Adipocyte (in vitro differentiated cells): ENCODE measurements at regions not wholly inside any gene's neighbourhood (a gene's known extent, or its start where the extent isn't known, plus 50 kb on each side); places are given as distances from the start of the nearest gene placed in this dataset.
A peak's percentile ranks its signal among the peaks of the same experiment; 100 is the strongest.

Experiments
- DNase-seq: peaks from one replicate; pipeline ENCODE4 v3.0.0-alpha.2; 2015; ENCODE audit warnings: low read depth
- H3K27me3 ChIP-seq: replicated peaks from 2 replicates; pipeline ENCODE4 v1.7.0; 2013; ENCODE audit warnings: mild to moderate bottlenecking, low read length, moderate library complexity; ENCODE audit not compliant: control insufficient read depth, insufficient read depth
- H3K36me3 ChIP-seq: 2 replicates; pipeline ENCODE4 v1.7.0; 2013; ENCODE audit warnings: low read length, mild to moderate bottlenecking, moderate library complexity; ENCODE audit not compliant: control insufficient read depth, insufficient read depth, severe bottlenecking
- H3K4me1 ChIP-seq: 2 replicates; pipeline ENCODE4 v1.7.0; 2013; ENCODE audit warnings: mild to moderate bottlenecking, low read length, moderate library complexity; ENCODE audit not compliant: control insufficient read depth, insufficient read depth
- H3K4me3 ChIP-seq: 2 replicates; pipeline ENCODE4 v1.7.0; 2013; ENCODE audit warnings: mild to moderate bottlenecking, low read length, moderate library complexity
- H3K9ac ChIP-seq: 2 replicates; pipeline ENCODE4 v1.7.0; 2013; ENCODE audit warnings: mild to moderate bottlenecking, low read length, moderate library complexity
- H3K9me3 ChIP-seq: 2 replicates; pipeline ENCODE4 v1.7.0; 2013; ENCODE audit warnings: mild to moderate bottlenecking, low read length, moderate library complexity; ENCODE audit not compliant: control insufficient read depth

DNA sequence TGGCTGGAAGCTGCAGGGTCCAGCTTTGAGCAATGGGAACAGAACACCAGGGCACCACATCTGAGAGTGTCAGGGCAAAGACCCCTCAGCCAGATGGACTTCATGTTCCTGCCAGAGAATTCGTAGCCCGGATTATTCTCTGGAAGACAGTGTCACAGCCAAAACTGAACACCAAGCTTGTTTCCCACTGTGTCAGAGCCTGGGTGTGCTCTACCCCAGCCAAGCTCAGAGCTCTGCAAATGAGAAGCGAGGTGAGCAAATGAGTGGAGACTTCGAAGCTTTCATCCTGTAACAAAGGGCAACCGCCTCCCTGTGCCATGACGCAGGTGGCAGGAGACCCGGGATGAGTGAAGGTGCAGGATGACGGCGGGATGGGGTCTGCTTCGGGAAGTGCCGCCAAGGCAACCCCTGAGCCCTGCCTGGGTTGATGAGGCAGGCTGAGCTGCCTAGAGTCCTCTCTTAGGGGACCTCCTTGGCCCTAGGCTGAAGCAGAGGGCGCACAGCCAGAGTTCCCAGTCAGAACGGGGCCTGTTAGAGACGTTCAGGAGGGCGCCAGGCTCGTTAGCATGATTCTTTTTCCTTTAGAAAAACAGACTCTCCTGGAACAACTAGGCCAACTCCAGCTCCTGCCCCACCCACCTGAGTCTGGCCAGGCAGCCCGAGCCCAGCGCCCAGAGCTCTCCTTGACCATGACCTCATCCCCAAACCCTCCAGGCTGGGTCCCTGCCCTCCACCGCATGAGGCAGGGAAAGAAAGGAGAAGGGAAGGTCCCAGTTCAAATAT, 187.7 kb downstream of the SOD2 start:
- no peak overlapping the region for H3K9ac ChIP-seq

DNA sequence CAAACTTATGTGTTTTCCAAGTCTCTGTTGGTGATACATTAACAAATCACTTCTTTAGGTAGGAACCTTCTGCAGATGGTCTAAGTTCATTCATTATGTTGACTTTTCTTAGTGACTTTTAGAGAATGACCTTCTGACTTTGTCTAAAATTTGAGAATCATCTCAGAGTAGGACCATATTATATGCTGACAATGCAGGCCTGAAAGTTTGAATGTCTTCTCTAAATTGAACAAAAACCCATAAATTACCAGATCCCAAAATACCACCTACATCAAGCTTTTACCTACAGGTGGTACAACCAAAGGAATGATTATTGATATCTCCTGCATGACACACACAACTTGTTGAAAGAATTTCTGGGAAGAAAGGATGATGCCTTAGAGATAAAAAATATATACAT, 191.5 kb downstream of the SOD2 start:
- DNase-seq, result no peak
- no peaks in the 10 kb centered on the region for H3K36me3 ChIP-seq
- H3K27me3 ChIP-seq, result peaks cover 5% of the 10 kb centered on the region
- no peaks in the 10 kb centered on the region for H3K4me1 ChIP-seq
- H3K9me3 ChIP-seq, result peaks cover 17% of the 10 kb centered on the region
- H3K9ac ChIP-seq, result no peak overlapping the region
- H3K4me3 ChIP-seq, result no peak overlapping the region

More for the DNA sequence above, 187.7 kb downstream of the SOD2 start:
- Histone ChIP-seq H3K9me3 (no peaks in the 10 kb centered on the region), H3K36me3 (no peaks in the 10 kb centered on the region), H3K27me3 (peaks cover 5% of the 10 kb centered on the region), H3K4me1 (no peaks in the 10 kb centered on the region), H3K4me3 (no peak overlapping the region)
- DNase-seq, result no peak

DNA sequence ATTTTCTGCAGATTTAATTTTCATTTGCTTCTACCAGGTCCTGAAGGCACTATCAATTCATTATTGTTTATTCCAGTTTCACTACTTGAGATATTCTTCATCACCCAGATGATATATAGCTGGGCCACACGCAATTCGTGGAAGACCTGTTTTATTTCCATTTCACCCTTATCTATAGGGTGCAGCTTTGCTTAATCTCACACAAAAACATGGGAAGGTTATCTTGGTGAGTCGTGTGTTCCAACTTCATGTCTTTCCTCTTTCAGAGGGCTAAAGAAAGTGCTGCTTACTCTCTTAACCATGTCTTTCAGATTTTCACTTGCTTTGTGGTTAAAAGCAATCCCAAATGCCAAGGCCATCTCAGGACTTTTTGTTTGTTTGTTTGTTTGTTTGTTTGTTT, 194.0 kb downstream of the SOD2 start:
- Histone ChIP-seq H3K9me3 (peaks cover 17% of the 10 kb centered on the region), H3K9ac (no peak overlapping the region), H3K4me3 (no peak overlapping the region), H3K4me1 (peaks cover 11% of the 10 kb centered on the region), H3K27me3 (no peaks in the 10 kb centered on the region), H3K36me3 (no peaks in the 10 kb centered on the region)
- DNase-seq, result no peak

DNA sequence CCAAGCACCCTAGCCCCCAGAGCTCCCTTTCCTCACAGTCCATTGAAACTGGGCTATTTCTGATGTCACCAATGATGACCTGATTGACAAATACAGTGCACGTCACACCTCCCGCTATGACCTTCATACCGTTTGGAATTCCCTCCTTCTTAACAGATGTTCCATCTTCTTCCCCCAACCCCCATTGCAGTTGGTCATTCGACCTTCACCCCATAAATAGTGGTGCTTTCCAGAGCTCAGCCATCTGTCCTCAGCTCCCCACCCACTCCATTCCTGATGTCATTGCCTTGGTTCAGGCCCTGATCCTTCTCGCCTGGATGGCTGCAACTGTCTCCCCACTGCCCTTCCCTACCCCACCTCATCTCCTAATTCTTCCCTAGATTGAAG, 198.5 kb downstream of the SOD2 start:
- peaks cover 40% of the 10 kb centered on the region for H3K4me1 ChIP-seq
- no peak overlapping the region for H3K4me3 ChIP-seq
- peaks cover 9% of the 10 kb centered on the region for H3K27me3 ChIP-seq
- no peaks in the 10 kb centered on the region for H3K36me3 ChIP-seq
- peaks cover 17% of the 10 kb centered on the region for H3K9me3 ChIP-seq
- H3K9ac ChIP-seq, result no peak overlapping the region
- peak; percentile 3 for DNase-seq

DNA sequence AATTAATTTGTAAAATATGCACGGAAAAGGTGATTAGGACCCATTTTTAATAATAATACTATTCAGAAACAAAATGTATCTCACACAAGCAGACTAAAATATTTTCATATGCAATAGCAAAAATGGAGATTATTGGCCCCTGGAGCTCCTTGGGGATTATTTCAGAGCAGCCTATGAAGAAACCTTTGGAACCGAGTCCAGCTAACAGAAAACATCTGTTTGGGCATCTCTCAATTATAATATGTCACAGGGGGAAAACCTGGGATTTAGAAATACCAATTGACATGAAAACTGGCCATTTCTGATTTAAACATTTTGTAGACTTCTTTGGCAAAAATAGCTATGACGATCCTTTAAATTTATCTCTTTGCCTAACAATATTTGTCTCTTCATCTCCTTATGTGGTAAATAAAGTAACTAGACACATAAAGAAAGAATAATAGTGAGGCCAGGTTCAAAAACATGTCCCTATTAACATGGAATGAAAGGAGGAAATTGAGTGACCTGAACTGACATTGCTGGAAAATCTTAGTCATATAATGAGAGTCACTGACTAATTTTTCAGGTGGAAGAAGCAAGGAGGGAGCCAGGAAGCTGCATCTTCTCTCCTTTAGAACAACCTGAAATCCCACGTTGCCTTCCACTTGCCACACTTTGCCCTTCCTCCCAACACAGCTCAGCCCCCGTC, 199.0 kb downstream of the SOD2 start:
- peaks cover 9% of the 10 kb centered on the region for H3K27me3 ChIP-seq
- peaks cover 13% of the 10 kb centered on the region for H3K9me3 ChIP-seq
- peak overlapping the region; percentile 51 for H3K4me3 ChIP-seq
- peaks cover 42% of the 10 kb centered on the region for H3K4me1 ChIP-seq
- no peaks in the 10 kb centered on the region for H3K36me3 ChIP-seq
- H3K9ac ChIP-seq, result no peak overlapping the region
- DNase-seq, result peak; percentile 63

DNA sequence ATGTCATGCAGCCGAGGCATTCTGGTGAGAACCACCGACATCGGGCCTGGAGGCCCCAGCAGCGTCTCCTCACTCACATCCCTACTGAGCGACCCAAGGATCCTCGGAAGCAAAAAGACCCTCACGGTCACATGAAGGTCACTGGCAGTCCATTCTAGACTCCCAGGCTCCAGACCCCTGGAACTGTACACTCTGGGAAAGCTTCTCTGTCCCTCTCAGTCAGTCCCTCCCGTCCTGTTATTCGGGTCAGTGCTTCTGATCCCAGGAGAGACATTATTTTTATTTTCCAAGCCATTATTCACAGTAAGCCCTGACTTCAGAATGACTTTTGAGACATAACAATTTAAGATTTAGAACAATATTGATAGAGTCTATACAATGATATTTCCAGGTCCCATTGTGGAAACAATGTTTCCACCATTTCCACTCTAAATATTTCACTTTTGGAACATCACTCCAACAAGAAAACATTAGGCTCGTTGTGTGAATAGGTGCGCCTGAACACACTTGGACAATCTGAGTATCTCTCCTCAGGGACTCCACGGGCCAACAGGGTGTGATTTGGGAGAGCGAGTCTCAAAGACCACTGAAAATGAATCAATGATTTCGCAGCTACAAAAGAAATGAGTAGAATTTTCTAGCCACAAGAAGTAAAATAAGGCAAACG, 199.7 kb downstream of the SOD2 start:
- Histone ChIP-seq H3K4me3 (peak overlapping the region; percentile 51), H3K9me3 (peaks cover 6% of the 10 kb centered on the region), H3K4me1 (peaks cover 42% of the 10 kb centered on the region), H3K36me3 (no peaks in the 10 kb centered on the region), H3K27me3 (peaks cover 9% of the 10 kb centered on the region), H3K9ac (no peak overlapping the region)
- no peak for DNase-seq

DNA sequence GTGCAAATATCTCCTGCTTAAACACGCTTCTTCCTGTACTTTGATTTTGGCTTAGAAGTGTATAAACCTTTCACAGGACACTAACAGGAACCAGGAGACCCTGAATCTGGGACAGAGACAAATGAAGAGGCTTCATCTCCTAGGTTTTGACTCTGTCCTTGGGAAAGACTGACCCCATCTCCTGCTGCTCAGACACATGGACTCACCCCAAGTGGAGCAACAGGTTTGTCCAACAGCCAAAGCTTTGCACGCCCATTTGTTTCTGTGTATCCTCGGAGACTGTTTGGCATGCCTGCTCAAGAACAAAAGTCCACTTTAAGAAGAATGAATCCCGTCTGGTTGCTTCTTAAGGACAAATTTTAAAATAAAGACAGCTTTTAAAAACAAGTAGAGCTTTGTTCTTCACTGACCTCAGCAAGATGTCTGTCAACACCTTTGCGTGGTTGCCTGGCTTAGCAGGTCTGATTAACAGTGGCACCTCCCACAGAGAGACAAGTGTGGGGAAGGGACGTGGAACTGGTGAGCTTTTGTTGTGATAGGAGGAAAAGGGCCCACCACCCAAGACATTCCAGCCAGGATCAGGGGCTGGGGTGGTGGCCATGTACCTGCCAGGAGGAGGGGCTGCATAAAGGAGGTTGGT, 202.6 kb downstream of the SOD2 start:
- Histone ChIP-seq H3K9ac (no peak overlapping the region), H3K27me3 (peaks cover 9% of the 10 kb centered on the region), H3K4me1 (peaks cover 50% of the 10 kb centered on the region), H3K36me3 (no peaks in the 10 kb centered on the region), H3K4me3 (no peak overlapping the region), H3K9me3 (no peaks in the 10 kb centered on the region)
- no peak for DNase-seq

DNA sequence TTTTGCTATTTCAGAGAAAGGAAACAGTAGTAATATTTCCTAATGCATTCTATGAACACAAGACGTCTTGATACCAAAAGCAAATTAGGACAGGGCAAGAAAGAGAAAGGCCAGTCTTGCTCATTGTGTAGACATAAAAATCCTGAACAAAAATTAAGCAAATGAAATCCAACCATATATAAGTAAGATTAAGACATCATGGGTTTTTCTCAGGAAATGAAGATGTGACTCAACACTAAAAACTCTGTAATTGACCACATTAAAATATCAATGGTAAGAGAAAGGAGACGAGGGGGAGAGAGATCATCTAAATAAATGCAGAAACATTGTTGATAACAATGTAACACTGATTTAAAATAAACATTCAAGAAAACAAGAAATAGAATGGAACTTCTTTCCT, 205.4 kb downstream of the SOD2 start:
- Histone ChIP-seq H3K4me1 (peaks cover 26% of the 10 kb centered on the region), H3K9me3 (no peaks in the 10 kb centered on the region), H3K4me3 (no peak overlapping the region), H3K36me3 (no peaks in the 10 kb centered on the region), H3K9ac (no peak overlapping the region), H3K27me3 (peaks cover 6% of the 10 kb centered on the region)
- peak; percentile 12 for DNase-seq

DNA sequence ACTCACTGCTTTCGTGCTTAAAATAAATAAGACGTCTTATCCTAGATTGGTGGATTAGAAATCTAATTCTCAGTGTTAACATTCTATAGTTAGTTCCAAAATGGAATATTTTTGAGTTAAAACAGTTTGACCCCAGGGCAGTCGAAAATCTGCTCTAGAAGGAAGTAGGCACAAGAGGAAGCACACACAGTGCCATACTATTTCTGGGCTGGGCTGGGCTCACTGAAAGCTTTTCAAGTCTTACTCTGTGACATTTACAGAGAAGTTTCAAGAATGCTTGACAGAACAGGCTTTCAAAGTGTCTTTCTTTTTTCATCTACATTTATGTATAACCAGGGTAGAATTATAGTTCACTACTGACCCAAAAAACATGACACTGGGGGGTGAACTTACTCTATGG, 209.8 kb downstream of the SOD2 start:
- no peak for DNase-seq
- Histone ChIP-seq H3K27me3 (no peaks in the 10 kb centered on the region), H3K9me3 (peaks cover 6% of the 10 kb centered on the region), H3K4me1 (peaks cover 8% of the 10 kb centered on the region), H3K36me3 (no peaks in the 10 kb centered on the region), H3K9ac (no peak overlapping the region), H3K4me3 (no peak overlapping the region)

DNA sequence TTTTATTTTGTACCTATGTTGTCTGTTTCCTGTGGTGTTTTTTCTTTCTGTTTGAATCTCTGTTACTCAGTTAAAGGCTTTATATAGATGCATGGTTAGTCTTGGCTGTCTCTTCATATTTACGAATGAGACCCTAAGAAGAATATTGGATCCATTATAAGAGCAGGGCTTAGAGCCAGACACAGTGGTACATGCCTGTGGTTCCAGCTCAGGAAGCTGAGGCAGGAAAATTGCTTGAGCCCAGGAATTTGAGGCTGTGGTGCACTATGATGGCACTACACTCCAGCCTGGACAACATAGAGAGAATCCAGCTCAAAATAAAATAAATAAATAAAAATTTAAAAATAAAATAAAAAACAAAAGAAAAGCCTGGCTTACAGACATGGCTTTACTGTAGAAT, 211.1 kb downstream of the SOD2 start:
- Histone ChIP-seq H3K4me1 (no peaks in the 10 kb centered on the region), H3K9me3 (peaks cover 6% of the 10 kb centered on the region)
- DNase-seq, result no peak

DNA sequence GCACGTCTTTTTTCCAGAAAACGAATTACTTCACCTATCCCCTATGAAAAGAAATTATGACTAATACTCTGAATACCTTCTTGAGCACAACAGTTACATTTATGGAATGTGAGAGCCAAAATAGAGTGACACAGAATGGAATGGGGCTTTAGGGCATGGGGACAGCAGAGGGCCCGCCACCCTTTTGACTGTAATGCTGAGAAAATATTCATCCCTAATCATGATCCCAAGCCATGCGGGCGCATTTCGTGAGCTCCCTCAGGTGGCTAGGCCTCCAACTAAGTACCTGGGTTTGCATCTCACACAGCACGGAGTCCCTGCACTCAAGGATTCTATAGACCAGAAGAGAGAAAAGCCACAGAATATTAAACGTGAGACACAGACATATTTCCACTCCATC, 212.6 kb downstream of the SOD2 start:
- H3K4me3 ChIP-seq, result no peak overlapping the region
- H3K4me1 ChIP-seq, result no peaks in the 10 kb centered on the region
- H3K27me3 ChIP-seq, result no peaks in the 10 kb centered on the region
- peaks cover 6% of the 10 kb centered on the region for H3K9me3 ChIP-seq
- H3K9ac ChIP-seq, result no peak overlapping the region
- no peaks in the 10 kb centered on the region for H3K36me3 ChIP-seq
- DNase-seq, result no peak

More for the DNA sequence above, 211.1 kb downstream of the SOD2 start:
- Histone ChIP-seq H3K27me3 (no peaks in the 10 kb centered on the region), H3K4me3 (no peak overlapping the region), H3K36me3 (no peaks in the 10 kb centered on the region), H3K9ac (no peak overlapping the region)
